ENCODE measurements at regions not wholly inside any gene's neighbourhood (a gene's known extent, or its start where the extent isn't known, plus 50 kb on each side); places are given as distances from the start of the nearest gene placed in this dataset.
"Not testable (repeated sequence)": the region's sequence is repeated elsewhere in the genome, so short reads cannot be mapped to it uniquely, and the experiment has no call there.

DNA sequence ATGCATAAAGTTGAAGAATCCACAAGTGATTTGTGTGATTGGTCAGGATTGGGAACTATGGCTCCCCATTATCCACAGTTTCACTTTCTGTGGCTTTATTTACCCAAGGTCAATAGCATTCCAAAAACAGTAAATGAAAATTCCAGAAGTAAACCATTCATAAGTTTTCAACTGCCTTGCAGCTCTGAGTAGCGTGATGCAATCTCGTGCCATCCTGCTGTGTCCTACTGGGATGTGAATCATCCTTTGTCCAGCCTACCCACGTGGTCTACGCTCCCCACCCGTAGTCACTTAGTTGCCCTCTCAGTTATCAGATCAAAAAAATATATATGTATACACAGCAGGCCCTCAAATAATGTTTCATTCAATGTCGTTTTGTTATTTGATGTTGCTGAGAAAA lies 89.0 kb upstream of the DLGAP1 start:
- DNase-seq (ENCODE audit: low read depth), result no peak

DNA sequence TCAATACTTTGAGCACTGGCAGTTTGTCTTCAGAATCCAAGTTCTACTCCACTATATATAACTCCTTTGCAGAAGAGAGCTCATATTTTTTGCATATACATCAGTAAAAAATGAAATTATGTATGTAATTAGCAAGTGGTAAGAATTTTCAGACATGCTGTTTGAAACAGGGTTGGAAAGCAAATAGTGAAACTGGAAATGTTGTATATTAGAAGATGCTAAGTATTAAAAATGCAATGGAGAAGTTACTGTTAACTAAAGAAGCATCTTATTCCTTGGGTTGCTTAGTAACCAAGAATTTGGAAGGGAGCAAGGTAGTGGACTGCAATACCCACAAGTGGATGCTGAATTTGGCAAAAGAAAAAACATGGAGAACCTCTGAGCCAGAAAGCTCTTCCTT lies 88.6 kb upstream of the DLGAP1 start:
- DNase-seq (ENCODE audit: low read depth), result no peak

DNA sequence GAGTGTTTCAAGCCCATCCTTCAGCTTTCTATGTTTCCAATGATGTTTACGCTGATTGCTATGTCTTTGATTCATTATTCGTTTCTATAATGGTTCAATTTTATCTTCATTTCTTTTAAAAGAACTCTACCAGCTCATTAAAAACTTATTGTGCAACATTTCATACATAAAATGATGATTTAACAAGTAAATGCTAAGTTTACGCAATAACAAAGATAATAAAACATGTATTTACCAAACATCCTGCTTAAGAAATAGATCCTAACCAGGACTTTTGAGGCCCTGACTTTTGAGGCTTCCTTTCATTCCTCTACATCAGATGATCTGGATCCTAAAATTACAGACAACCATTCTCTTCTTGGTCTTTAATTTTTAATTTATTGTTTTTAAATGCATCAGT lies 86.5 kb upstream of the DLGAP1 start:
- DNase-seq (ENCODE audit: low read depth), result no peak

DNA sequence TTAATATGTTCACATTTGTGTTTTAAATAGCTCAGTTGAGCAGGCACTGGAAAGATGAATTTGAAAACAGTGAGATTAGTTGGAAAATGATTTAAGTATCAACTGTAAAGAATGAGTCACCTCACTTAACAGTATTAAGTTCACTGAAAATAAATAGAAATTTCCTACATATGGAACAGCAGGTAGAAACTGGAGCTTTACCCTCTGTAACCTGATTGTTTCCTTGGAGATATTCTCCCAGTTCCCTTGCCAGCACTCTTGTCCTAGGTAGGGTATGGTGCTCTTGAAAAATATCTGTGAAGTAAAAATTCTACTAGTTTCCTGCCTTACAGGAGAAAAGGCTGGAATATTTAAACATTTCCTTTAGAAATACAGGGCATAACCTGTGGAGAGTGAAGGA lies 81.3 kb upstream of the DLGAP1 start:
- no peak for DNase-seq (ENCODE audit: low read depth)

DNA sequence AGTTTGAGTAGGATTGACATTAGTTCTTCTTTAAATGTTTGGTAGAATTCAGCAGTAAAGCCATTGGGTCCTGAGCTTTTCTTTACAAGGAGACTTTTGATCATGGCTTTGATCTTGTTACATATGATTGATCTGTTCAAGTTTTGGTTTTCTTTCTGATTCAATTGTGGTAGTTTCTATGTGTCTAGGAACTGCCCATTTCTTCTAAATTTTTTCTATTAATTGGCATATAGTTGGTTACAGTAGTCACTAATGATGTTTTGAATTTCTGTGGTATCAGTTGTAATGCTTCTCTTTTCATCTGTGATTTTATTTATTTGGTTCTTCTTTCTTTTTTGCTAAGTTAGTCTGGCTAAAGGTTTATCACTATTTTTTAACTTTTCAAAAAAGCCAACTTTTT lies 73.3 kb upstream of the DLGAP1 start:
- DNase-seq (ENCODE audit: low read depth), result no peak

DNA sequence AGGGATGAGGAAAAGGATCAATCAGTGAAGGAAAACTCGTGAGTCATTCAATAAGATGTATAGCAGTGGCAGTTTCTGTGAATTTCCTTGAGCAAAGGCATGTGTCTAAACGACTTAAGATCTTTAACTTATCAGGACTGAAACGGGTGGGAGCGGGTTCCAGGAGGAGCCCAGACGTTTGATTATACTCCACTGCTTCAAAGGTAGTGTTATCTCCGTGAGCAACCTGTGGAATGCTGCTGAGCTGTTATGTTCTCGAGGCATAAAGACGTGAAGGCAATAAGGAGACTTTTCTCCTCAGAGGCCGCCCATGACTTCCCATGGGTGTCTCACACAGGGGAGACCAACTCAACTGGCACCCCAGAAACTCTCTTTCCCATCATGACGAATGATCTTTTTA lies 72.7 kb upstream of the DLGAP1 start:
- not testable (repeated sequence) for DNase-seq (ENCODE audit: low read depth)

DNA sequence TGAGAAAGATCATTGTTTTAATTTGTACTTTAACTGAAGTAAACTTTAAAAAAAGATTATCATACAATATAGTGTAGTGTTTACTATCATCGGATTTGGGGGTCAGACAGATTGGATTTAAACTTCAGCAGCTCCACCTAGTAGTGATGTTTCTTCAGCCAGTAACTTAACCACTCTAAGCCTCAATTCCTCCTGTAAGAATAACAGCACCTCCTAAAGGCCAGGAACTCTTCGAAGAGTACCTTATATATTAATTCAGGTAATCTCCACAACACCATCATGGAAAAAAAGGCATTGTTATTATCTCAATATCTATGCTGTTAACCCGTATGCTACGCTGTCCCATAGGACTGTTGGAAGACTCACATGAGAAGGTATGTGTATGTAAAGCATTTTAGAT lies 69.0 kb upstream of the DLGAP1 start:
- DNase-seq (ENCODE audit: low read depth), result no peak

DNA sequence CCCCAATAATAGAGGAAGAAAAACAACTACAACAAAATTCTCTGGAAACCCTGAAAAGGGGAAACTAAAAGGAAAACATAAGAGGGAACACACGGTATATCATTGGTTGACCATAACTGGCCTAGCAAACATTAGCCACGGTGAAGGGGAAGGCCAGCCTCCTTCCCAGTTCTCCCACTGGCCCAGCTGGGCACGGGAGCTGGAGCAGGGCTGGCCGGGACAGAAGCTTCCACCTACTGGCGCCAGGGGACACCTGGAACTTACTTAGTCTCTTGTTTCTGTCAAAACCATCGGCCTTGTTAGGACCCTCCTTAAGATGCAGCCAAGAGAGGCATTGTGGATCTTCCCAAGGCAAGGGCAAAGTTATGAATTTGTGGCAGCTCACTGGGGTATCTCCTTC lies 56.1 kb upstream of the DLGAP1 start:
- DNase-seq (ENCODE audit: low read depth), result no peak

DNA sequence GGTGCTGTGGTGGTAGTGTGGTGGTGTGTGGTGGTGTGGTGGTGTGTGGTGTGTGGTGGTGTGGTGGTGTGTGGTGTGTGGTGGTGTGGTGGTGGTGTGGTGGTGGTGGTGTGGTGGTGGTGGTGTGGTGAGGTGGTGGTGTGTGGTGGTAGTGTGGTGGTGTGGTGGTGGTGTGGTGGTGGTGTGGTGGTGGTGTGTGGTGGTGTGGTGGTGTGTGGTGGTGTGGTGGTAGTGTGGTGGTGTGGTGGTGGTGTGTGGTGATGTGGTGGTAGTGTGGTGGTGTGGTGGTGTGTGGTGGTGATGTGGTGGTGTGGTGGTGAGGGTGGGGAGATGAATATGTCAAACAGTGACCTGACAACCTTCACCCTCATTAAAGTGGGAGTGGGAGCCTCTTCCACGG lies 55.6 kb upstream of the DLGAP1 start:
- DNase-seq (ENCODE audit: low read depth), result no peak

DNA sequence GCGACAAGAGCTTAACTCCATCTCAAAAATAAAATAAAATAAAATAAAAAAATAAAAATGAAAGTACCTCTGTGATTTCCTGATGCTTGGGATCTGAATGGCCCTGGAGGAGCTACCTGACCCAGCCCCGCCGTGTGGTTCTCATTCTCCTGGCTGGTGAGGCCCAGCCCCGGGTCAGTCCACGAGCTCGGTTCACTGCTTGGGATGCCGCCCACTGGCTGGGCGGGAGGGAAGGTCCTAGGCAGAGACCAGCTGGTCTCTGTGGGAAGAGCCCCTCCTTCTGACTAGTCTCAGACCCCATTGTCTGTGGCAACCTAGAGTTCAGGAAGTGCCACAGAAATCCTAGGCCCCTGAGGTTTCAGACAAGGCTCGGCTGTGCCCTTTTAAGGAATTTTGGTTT lies 55.1 kb upstream of the DLGAP1 start:
- DNase-seq (ENCODE audit: low read depth), result no peak
